Kidney epithelial cell (primary cell): ENCODE measurements at regions not wholly inside any gene's neighbourhood (a gene's known extent, or its start where the extent isn't known, plus 50 kb on each side); places are given as distances from the start of the nearest gene placed in this dataset.

Experiments
- DNase-seq: peaks from one replicate; pipeline ENCODE4 v3.0.0-alpha.2; 2010; ENCODE audit warnings: low read depth
- H3K27me3 ChIP-seq: 2 replicates; pipeline ENCODE4 v1.6.0; 2011; ENCODE audit warnings: low read length; ENCODE audit not compliant: control insufficient read depth, insufficient read depth
- H3K36me3 ChIP-seq: 2 replicates; pipeline ENCODE4 v1.5.1; 2011; ENCODE audit warnings: low read length; ENCODE audit not compliant: control insufficient read depth, insufficient read depth
- H3K4me3 ChIP-seq: 2 replicates; pipeline ENCODE4 v1.5.1; 2011; ENCODE audit warnings: low read depth, mild to moderate bottlenecking, control low read depth, low read length
- CTCF ChIP-seq: IDR thresholded peaks from 2 replicates; pipeline ENCODE4 v1.5.1; 2011; ENCODE audit warnings: mild to moderate bottlenecking, moderate library complexity, low read length, control low read depth, inconsistent platforms; ENCODE audit not compliant: insufficient read depth, poor library complexity, severe bottlenecking

- no peak for TF ChIP-seq CTCF
- Histone ChIP-seq H3K27me3 (no peaks in the 10 kb centered on the region), H3K4me3 (no peak overlapping the region), H3K36me3 (no peaks in the 10 kb centered on the region)
- DNase-seq: no peak
Measured at GRCh38 chr4:14025891-14026290, 398.4 kb upstream of the BOD1L1 start.

- no peak for DNase-seq
- H3K36me3 ChIP-seq: no peaks in the 10 kb centered on the region
- H3K4me3 ChIP-seq: no peak overlapping the region
- H3K27me3 ChIP-seq: no peaks in the 10 kb centered on the region
- TF ChIP-seq CTCF: no peak
Measured at GRCh38 chr4:14028862-14029261, 401.3 kb upstream of the BOD1L1 start.

- no peaks in the 10 kb centered on the region for H3K27me3 ChIP-seq
- no peak for DNase-seq
- TF ChIP-seq CTCF: no peak
- no peaks in the 10 kb centered on the region for H3K36me3 ChIP-seq
- H3K4me3 ChIP-seq: no peak overlapping the region
Measured at GRCh38 chr4:14035076-14035475, 407.6 kb upstream of the BOD1L1 start.

GRCh38 chr4:14043203-14043602 is 415.7 kb upstream of the BOD1L1 start:
- Histone ChIP-seq H3K27me3 (no peaks in the 10 kb centered on the region), H3K4me3 (no peak overlapping the region), H3K36me3 (no peaks in the 10 kb centered on the region)
- DNase-seq: no peak
- TF ChIP-seq CTCF: no peak

- DNase-seq: no peak
- H3K4me3 ChIP-seq: no peak overlapping the region
- H3K36me3 ChIP-seq: no peaks in the 10 kb centered on the region
- H3K27me3 ChIP-seq: no peaks in the 10 kb centered on the region
- TF ChIP-seq CTCF: no peak
Measured at GRCh38 chr4:14046642-14047041, 419.1 kb upstream of the BOD1L1 start.

- no peak for TF ChIP-seq CTCF
- no peak for DNase-seq
- no peaks in the 10 kb centered on the region for H3K36me3 ChIP-seq
Measured at GRCh38 chr4:14047840-14048239, 420.3 kb upstream of the BOD1L1 start.

More at GRCh38 chr4:14047840-14048239, 420.3 kb upstream of the BOD1L1 start:
- H3K4me3 ChIP-seq: no peak overlapping the region
- H3K27me3 ChIP-seq: no peaks in the 10 kb centered on the region
